ENCODE measurements at regions not wholly inside any gene's neighbourhood (a gene's known extent, or its start where the extent isn't known, plus 50 kb on each side); places are given as distances from the start of the nearest gene placed in this dataset.

DNA sequence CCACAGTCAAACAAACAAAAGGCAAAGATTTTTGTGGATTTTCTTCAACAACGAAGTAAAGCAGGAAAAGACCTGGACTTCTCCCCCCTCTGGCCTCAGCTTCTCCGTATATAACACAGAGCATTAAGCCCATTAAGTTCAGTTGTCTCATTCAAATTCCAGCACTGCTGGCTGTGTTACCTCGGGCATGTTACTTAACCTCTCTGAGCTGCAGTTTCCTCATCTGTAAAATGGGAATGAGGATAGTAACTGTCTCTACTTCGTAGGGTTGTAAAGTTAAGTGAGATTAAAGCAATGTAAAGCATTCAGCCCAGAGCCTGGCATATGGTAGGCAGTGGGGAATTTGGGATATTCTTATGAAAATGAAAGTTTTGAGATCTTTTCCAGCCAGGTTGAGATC is 92.7 kb upstream of the SMIM23 start:
- H3K27ac Mint-ChIP-seq (ENCODE audit: unreplicated experiment), result no peak overlapping the region
- no peak for DNase-seq
- TF ChIP-seq, protein P1, sequence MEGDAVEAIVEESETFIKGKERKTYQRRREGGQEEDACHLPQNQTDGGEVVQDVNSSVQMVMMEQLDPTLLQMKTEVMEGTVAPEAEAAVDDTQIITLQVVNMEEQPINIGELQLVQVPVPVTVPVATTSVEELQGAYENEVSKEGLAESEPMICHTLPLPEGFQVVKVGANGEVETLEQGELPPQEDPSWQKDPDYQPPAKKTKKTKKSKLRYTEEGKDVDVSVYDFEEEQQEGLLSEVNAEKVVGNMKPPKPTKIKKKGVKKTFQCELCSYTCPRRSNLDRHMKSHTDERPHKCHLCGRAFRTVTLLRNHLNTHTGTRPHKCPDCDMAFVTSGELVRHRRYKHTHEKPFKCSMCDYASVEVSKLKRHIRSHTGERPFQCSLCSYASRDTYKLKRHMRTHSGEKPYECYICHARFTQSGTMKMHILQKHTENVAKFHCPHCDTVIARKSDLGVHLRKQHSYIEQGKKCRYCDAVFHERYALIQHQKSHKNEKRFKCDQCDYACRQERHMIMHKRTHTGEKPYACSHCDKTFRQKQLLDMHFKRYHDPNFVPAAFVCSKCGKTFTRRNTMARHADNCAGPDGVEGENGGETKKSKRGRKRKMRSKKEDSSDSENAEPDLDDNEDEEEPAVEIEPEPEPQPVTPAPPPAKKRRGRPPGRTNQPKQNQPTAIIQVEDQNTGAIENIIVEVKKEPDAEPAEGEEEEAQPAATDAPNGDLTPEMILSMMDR (IDR thresholded peaks at IDR 0.05; ENCODE audit: partially characterized antibody, unreplicated experiment), result no peak
- no peaks in the 10 kb centered on the region for H3K4me1 Mint-ChIP-seq (ENCODE audit: low read depth, unreplicated experiment)
- no peaks in the 10 kb centered on the region for H3K9me3 Mint-ChIP-seq (ENCODE audit: unreplicated experiment)
- H3K36me3 Mint-ChIP-seq (ENCODE audit: unreplicated experiment), result no peaks in the 10 kb centered on the region
- H3K27me3 Mint-ChIP-seq (ENCODE audit: unreplicated experiment), result no peaks in the 10 kb centered on the region
- no peak overlapping the region for H3K4me3 Mint-ChIP-seq (ENCODE audit: unreplicated experiment)

DNA sequence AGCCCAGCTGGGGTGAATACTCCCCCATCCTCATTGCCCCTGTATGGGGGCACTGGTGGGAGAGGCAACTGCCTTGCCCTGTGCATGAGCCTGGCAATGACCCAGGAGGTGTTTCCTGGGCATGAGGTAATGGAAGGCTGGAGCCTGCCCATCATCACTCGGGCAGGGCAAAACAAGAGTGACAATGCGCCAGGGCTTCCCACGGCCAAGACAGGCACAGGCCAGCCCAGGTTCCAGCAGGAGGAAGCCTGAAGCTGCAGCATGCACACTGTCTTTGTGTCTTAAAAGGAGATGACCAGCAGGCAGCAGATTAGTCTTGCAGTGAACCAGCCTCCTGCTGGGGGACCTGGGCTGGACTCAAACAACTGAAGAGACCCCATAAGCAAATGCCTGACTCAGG is 92.2 kb upstream of the SMIM23 start:
- H3K4me1 Mint-ChIP-seq (ENCODE audit: low read depth, unreplicated experiment), result no peaks in the 10 kb centered on the region
- DNase-seq, result no peak
- H3K36me3 Mint-ChIP-seq (ENCODE audit: unreplicated experiment), result no peaks in the 10 kb centered on the region
- TF ChIP-seq, protein P1 (IDR thresholded peaks at IDR 0.05; ENCODE audit: partially characterized antibody, unreplicated experiment), result no peak
- H3K9me3 Mint-ChIP-seq (ENCODE audit: unreplicated experiment), result no peaks in the 10 kb centered on the region
- H3K27me3 Mint-ChIP-seq (ENCODE audit: unreplicated experiment), result no peaks in the 10 kb centered on the region
- H3K27ac Mint-ChIP-seq (ENCODE audit: unreplicated experiment), result no peak overlapping the region
- H3K4me3 Mint-ChIP-seq (ENCODE audit: unreplicated experiment), result no peak overlapping the region

DNA sequence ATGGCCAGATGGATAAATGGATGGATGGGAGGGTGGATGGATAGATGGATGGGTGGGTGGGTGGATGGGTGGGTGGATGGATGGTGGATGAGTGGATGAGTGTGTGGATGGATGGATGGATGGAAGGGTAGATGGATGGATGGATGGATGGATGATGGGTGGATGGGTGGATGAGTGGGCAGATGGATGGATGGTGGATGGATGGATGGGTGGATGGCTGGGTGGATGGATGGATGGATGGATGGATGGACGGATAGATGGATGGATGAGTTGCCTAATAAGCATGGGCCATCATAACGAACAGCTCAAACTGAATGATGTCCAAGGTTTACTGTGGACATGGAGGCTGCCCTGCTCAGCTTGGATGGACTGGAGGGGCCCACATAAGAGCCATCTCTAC is 89.8 kb upstream of the SMIM23 start:
- Mint-ChIP-seq H3K27ac (ENCODE audit: unreplicated experiment) (no peak overlapping the region), H3K27me3 (ENCODE audit: unreplicated experiment) (no peaks in the 10 kb centered on the region), H3K36me3 (ENCODE audit: unreplicated experiment) (no peaks in the 10 kb centered on the region), H3K9me3 (ENCODE audit: unreplicated experiment) (no peaks in the 10 kb centered on the region), H3K4me3 (ENCODE audit: unreplicated experiment) (no peak overlapping the region), H3K4me1 (ENCODE audit: low read depth, unreplicated experiment) (no peaks in the 10 kb centered on the region)
- TF ChIP-seq, protein P1 (IDR thresholded peaks at IDR 0.05; ENCODE audit: partially characterized antibody, unreplicated experiment), result no peak
- no peak for DNase-seq

DNA sequence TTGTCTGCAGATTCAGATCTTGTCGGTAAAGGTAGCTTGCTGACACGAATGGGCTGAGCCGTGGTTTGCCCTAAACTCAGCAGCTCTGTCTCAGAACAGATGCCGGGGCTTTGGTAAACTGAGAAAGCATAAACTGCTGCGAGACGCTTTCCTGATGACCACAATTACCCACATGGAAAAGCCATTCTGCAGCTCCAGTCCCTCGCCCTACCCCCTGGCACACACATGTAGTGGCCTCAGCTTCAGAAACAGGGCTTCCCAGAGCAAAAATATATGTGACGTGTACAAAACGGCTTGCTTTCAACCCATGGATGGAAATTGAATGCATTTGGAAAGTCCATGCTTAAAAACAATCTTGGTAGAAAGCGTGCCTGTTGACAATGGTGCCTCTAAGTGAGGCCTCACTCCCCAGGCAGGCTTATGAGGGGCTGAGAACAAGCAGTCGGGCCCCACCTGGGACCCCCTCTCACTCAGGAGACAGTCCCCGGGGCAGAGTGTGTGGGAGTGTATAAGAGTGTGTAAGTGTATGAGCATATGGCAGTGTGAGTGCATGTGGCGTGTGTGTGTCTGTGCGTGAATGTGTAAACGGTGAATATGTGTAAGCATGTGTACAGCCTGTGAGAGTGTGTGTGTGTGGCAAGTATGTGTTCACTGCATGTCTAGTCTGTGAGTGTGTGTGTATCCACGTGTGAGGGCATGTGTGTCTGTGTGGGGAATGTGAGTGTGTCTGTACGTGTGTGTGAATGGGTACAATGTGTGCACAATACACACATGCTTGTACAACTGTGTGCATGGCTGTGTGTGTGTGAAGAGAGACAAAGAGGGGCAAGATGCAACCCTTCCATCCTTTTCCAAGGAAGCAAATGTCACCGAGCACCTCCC is 88.2 kb upstream of the SMIM23 start:
- Mint-ChIP-seq H3K36me3 (ENCODE audit: unreplicated experiment) (no peaks in the 10 kb centered on the region), H3K9me3 (ENCODE audit: unreplicated experiment) (no peaks in the 10 kb centered on the region), H3K27ac (ENCODE audit: unreplicated experiment) (no peak overlapping the region), H3K4me1 (ENCODE audit: low read depth, unreplicated experiment) (no peaks in the 10 kb centered on the region), H3K4me3 (ENCODE audit: unreplicated experiment) (no peak overlapping the region), H3K27me3 (ENCODE audit: unreplicated experiment) (no peaks in the 10 kb centered on the region)
- TF ChIP-seq, protein P1 (IDR thresholded peaks at IDR 0.05; ENCODE audit: partially characterized antibody, unreplicated experiment), result no peak
- no peak for DNase-seq

DNA sequence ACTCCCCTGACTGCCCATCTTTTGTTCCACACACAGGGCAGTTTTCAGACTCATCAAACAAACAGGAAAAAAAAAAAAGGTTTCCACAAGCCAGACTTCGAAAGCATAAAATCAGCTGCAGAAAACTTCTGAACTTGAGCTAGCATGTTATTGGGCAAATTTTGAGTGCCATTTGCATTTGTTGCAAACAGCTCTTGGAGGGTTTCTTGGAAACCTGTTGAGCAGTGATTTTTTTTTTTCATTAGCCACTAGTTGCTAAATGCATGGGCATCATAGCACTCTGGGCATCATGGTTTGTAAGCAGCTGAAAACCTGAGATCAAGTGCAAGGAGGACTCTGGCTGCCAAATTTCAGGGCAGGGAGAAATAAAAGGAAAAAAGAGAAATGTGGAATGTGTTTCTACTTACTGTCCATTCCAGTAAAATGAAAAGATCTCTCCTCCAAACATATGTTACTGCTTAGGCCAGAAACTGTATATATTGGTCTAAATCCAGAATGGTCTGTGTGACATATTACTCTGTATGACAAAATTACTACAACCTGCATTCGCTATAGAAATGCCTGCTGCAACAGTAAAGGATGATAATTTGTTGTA is 85.2 kb upstream of the SMIM23 start:
- no peak overlapping the region for H3K27ac Mint-ChIP-seq (ENCODE audit: unreplicated experiment)
- H3K4me3 Mint-ChIP-seq (ENCODE audit: unreplicated experiment), result no peak overlapping the region
- peaks cover 2% of the 10 kb centered on the region for H3K27me3 Mint-ChIP-seq (ENCODE audit: unreplicated experiment)
- H3K9me3 Mint-ChIP-seq (ENCODE audit: unreplicated experiment), result no peaks in the 10 kb centered on the region
- H3K4me1 Mint-ChIP-seq (ENCODE audit: low read depth, unreplicated experiment), result no peaks in the 10 kb centered on the region
- no peak for DNase-seq
- no peaks in the 10 kb centered on the region for H3K36me3 Mint-ChIP-seq (ENCODE audit: unreplicated experiment)
- TF ChIP-seq, protein P1 (IDR thresholded peaks at IDR 0.05; ENCODE audit: partially characterized antibody, unreplicated experiment), result no peak
